ENCODE measurements at regions not wholly inside any gene's neighbourhood (a gene's known extent, or its start where the extent isn't known, plus 50 kb on each side); places are given as distances from the start of the nearest gene placed in this dataset.
"Not testable (repeated sequence)": the region's sequence is repeated elsewhere in the genome, so short reads cannot be mapped to it uniquely, and the experiment has no call there.

DNA sequence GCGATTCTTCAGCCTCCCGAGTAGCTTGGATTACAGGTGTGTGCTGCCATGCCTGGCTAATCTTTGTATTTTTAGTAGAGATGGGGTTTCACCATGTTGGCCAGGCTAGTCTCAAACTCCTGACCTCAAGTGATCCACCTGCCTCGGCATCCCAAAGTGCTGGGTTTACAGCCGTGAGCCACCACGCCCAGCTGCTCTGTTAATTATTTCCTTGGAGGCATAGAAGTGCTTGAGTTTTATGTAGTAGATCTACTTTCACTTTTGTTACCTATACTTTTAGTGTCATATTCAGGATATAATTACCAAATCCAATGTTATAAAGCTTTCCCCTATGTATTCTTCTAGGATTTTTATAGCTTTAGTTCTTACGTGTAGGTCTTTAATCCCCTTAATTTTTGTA, 1093.0 kb downstream of the GATA3 start:
- no peaks in the 10 kb centered on the region for H3K9me2 ChIP-seq (ENCODE audit: insufficient read depth)
- no TSS peak for BruUV-seq (replicated peaks)
- H3K27me3 ChIP-seq (ENCODE audit: insufficient read depth, low read depth): no peaks in the 10 kb centered on the region
- no peaks in the 10 kb centered on the region for H3K36me3 ChIP-seq (ENCODE audit: low read depth)
- no peaks in the 10 kb centered on the region for H3K4me1 ChIP-seq (replicated peaks; ENCODE audit: insufficient read depth)
- ChIA-PET CTCF (no interaction called here), POLR2A (ENCODE audit: unreplicated experiment) (interaction anchor here (0.7 kb wide), 1 partner anchor 1661 kb away, joined by 3 read pairs; no protein-coding TSS in a partner anchor)
- no peak overlapping the region for H3K27ac ChIP-seq
- H3F3A ChIP-seq (ENCODE audit: insufficient read depth, low read depth): peaks cover 7% of the 10 kb centered on the region; the same call in 1 of the 2 replicates
- no peak for TF ChIP-seq EZH2 (IDR thresholded peaks at IDR 0.05; ENCODE audit: low read depth)
- TF ChIP-seq, protein P1, sequence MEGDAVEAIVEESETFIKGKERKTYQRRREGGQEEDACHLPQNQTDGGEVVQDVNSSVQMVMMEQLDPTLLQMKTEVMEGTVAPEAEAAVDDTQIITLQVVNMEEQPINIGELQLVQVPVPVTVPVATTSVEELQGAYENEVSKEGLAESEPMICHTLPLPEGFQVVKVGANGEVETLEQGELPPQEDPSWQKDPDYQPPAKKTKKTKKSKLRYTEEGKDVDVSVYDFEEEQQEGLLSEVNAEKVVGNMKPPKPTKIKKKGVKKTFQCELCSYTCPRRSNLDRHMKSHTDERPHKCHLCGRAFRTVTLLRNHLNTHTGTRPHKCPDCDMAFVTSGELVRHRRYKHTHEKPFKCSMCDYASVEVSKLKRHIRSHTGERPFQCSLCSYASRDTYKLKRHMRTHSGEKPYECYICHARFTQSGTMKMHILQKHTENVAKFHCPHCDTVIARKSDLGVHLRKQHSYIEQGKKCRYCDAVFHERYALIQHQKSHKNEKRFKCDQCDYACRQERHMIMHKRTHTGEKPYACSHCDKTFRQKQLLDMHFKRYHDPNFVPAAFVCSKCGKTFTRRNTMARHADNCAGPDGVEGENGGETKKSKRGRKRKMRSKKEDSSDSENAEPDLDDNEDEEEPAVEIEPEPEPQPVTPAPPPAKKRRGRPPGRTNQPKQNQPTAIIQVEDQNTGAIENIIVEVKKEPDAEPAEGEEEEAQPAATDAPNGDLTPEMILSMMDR (conservative IDR thresholded peaks at IDR 0.05): no peak
- H3K4me3 ChIP-seq: no peak overlapping the region
- no peak overlapping the region for H2AFZ ChIP-seq
- no peaks in the 10 kb centered on the region for H3K79me2 ChIP-seq (ENCODE audit: low read depth)
- DNase-seq: no peak
- intact Hi-C loops (cut with micrococcal nuclease; ENCODE audit: unreplicated experiment): no loop called here
- H3K9me3 ChIP-seq (ENCODE audit: insufficient read depth, low read depth): no peaks in the 10 kb centered on the region
- H3K4me2 ChIP-seq: no peak overlapping the region
- H4K20me1 ChIP-seq (ENCODE audit: insufficient read depth): no peaks in the 10 kb centered on the region

- Histone ChIP-seq H2AFZ (no peak overlapping the region), H3K36me3 (ENCODE audit: low read depth) (no peaks in the 10 kb centered on the region), H3K79me2 (ENCODE audit: low read depth) (no peaks in the 10 kb centered on the region), H3F3A (ENCODE audit: insufficient read depth, low read depth) (peaks cover 7% of the 10 kb centered on the region; the same call in 1 of the 2 replicates), H4K20me1 (ENCODE audit: insufficient read depth) (no peaks in the 10 kb centered on the region), H3K4me1 (replicated peaks; ENCODE audit: insufficient read depth) (no peaks in the 10 kb centered on the region), H3K9me2 (ENCODE audit: insufficient read depth) (no peaks in the 10 kb centered on the region), H3K27ac (no peak overlapping the region), H3K4me2 (no peak overlapping the region), H3K4me3 (no peak overlapping the region), H3K9me3 (ENCODE audit: insufficient read depth, low read depth) (no peaks in the 10 kb centered on the region), H3K27me3 (ENCODE audit: insufficient read depth, low read depth) (no peaks in the 10 kb centered on the region)
- peak in 1 of 2 experiments; percentile 51 for DNase-seq
- POLR2A ChIA-PET (ENCODE audit: unreplicated experiment): no interaction called here
- BruUV-seq (replicated peaks): no TSS peak
- CTCF ChIA-PET: no interaction called here
- no peak for TF ChIP-seq EZH2 (IDR thresholded peaks at IDR 0.05; ENCODE audit: low read depth)
- TF ChIP-seq, protein P1 (conservative IDR thresholded peaks at IDR 0.05): no peak
- intact Hi-C loops (cut with micrococcal nuclease; ENCODE audit: unreplicated experiment): no loop called here
Observed at GRCh38 chr10:9149134-9149533, 1094.6 kb downstream of the GATA3 start.

GRCh38 chr10:9153057-9153456, 1098.6 kb downstream of the GATA3 start:
- intact Hi-C loops (cut with micrococcal nuclease; ENCODE audit: unreplicated experiment); CTCF ChIA-PET; H4K20me1 ChIP-seq (ENCODE audit: insufficient read depth); H3K27me3 ChIP-seq (ENCODE audit: insufficient read depth, low read depth); POLR2A ChIA-PET (ENCODE audit: unreplicated experiment); BruUV-seq (replicated peaks); H3K27ac ChIP-seq; H3K36me3 ChIP-seq (ENCODE audit: low read depth); H3F3A ChIP-seq (ENCODE audit: insufficient read depth, low read depth); DNase-seq; H3K4me2 ChIP-seq; H3K79me2 ChIP-seq (ENCODE audit: low read depth); H3K9me2 ChIP-seq (ENCODE audit: insufficient read depth); H3K9me3 ChIP-seq (ENCODE audit: insufficient read depth, low read depth); H3K4me1 ChIP-seq (replicated peaks; ENCODE audit: insufficient read depth); H2AFZ ChIP-seq; H3K4me3 ChIP-seq: not testable (repeated sequence)

- BruUV-seq (replicated peaks): no TSS peak
- no peaks in the 10 kb centered on the region for H3K4me1 ChIP-seq (replicated peaks; ENCODE audit: insufficient read depth)
- no peak overlapping the region for H3K27ac ChIP-seq
Observed at GRCh38 chr10:9157656-9158055, 1103.2 kb downstream of the GATA3 start.

More at GRCh38 chr10:9157656-9158055, 1103.2 kb downstream of the GATA3 start:
- Histone ChIP-seq H3K4me3 (no peak overlapping the region), H3K9me2 (ENCODE audit: insufficient read depth) (no peaks in the 10 kb centered on the region), H4K20me1 (ENCODE audit: insufficient read depth) (no peaks in the 10 kb centered on the region), H3K79me2 (ENCODE audit: low read depth) (no peaks in the 10 kb centered on the region), H3K4me2 (no peak overlapping the region), H3K9me3 (ENCODE audit: insufficient read depth, low read depth) (no peaks in the 10 kb centered on the region), H3F3A (ENCODE audit: insufficient read depth, low read depth) (no peaks in the 10 kb centered on the region; the same call in 1 of the 2 replicates), H3K36me3 (ENCODE audit: low read depth) (no peaks in the 10 kb centered on the region), H3K27me3 (ENCODE audit: insufficient read depth, low read depth) (no peaks in the 10 kb centered on the region), H2AFZ (no peak overlapping the region)
- POLR2A ChIA-PET (ENCODE audit: unreplicated experiment): interaction anchor here (0.6 kb wide), 1 partner anchor 49 kb away, joined by 4 read pairs; no protein-coding TSS in a partner anchor
- TF ChIP-seq, protein P1 (conservative IDR thresholded peaks at IDR 0.05): no peak
- TF ChIP-seq EZH2 (IDR thresholded peaks at IDR 0.05; ENCODE audit: low read depth): no peak
- intact Hi-C loops (cut with micrococcal nuclease; ENCODE audit: unreplicated experiment): no loop called here
- CTCF ChIA-PET: no interaction called here
- no peak for DNase-seq
